SK-N-MC (cell line): ENCODE measurements at regions not wholly inside any gene's neighbourhood (a gene's known extent, or its start where the extent isn't known, plus 50 kb on each side); places are given as distances from the start of the nearest gene placed in this dataset.

Experiments used
- FOXP2 ChIP-seq: optimal IDR thresholded peaks from 2 replicates; pipeline ENCODE3; 2011; ENCODE audit warnings: mild to moderate bottlenecking, moderate library complexity; ENCODE audit not compliant: insufficient read depth; ENCODE audit errors: extremely low read length, control extremely low read depth
- POLR2AphosphoS5 ChIP-seq: IDR thresholded peaks from 2 replicates; pipeline ENCODE4 v1.6.1; 2012; ENCODE audit warnings: mild to moderate bottlenecking, low read depth, low read length, borderline replicate concordance

DNA sequence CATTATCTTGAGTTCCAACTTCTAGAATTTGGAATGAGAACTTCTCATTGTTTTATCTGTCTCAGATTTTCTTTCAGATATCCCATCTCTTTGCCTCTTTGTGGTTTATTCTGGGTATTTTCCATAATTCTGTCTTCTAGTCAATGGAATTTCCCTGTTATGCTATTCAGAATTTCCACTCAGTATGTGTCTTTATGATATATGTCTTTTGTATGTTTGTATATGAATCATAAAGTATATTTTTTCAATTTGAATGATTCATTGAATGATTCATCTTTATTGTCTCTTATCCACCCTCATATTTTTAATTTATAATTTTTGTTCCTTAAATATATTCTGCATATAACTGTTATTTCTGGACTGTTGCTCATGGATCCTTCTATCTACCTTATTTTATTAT is 729.7 kb upstream of the GOT2 start:
- no peak for TF ChIP-seq POLR2AphosphoS5
- no peak for TF ChIP-seq FOXP2
